Prostate gland (tissue), 2 donors: ENCODE measurements at regions not wholly inside any gene's neighbourhood (a gene's known extent, or its start where the extent isn't known, plus 50 kb on each side); places are given as distances from the start of the nearest gene placed in this dataset.

ENCODE experiments used
- POLR2A ChIP-seq: fragments of 450-650 bp; IDR thresholded peaks from one replicate; pipeline ENCODE4 v1.6.1; 2016; ENCODE audit warnings: antibody characterized with exemption, mild to moderate bottlenecking
- TF ChIP-seq, protein P1 (sequence below), 4 experiments: fragments of 200-600 bp in 2 of 4; fragments of 450-650 bp in 2 of 4; sonication (generic) in 2 of 4; IDR thresholded peaks; 1 replicate in 3 of 4; 2 replicates in 1 of 4; pipeline ENCODE4 v1.5.1; 2016 to 2019; ENCODE audit warnings: antibody characterized with exemption in 4 of 4, mild to moderate bottlenecking in 2 of 4, moderate library complexity in 2 of 4

DNA sequence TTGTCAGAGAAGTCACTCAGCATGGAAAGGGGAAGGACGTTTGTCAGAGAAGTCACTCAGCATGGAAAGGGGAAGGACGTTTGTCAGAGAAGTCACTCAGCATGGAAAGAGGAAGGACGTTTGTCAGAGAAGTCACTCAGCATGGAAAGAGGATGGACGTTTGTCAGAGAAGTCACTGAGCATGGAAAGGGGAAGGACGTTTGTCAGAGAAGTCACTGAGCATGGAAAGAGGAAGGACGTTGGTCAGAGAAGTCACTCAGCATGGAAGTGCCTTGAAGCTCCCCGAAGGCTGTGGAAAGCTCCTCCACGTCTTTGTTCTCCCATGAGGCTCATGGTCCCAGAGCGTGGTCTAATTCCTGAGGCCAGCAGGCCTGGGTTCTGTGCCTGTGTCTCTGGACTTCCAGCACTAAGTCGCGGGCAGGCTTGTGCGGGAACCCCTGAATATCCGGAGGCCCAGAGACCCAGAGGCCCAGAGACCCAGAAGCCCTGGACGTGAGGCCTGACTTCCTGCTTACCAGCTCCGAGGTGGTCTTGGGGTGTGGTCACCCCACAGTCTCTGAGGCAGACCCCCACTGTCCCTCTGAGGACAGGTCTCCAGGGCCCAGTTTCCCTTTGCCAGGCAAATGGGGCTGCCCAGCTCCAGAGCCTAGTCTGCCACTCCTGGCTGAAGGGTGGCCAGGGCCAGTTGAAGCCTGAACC, 70.4 kb upstream of the TWIST2 start:
- TF ChIP-seq, protein P1, sequence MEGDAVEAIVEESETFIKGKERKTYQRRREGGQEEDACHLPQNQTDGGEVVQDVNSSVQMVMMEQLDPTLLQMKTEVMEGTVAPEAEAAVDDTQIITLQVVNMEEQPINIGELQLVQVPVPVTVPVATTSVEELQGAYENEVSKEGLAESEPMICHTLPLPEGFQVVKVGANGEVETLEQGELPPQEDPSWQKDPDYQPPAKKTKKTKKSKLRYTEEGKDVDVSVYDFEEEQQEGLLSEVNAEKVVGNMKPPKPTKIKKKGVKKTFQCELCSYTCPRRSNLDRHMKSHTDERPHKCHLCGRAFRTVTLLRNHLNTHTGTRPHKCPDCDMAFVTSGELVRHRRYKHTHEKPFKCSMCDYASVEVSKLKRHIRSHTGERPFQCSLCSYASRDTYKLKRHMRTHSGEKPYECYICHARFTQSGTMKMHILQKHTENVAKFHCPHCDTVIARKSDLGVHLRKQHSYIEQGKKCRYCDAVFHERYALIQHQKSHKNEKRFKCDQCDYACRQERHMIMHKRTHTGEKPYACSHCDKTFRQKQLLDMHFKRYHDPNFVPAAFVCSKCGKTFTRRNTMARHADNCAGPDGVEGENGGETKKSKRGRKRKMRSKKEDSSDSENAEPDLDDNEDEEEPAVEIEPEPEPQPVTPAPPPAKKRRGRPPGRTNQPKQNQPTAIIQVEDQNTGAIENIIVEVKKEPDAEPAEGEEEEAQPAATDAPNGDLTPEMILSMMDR (IDR thresholded peaks at IDR 0.05), result no peak
- no peak for TF ChIP-seq POLR2A
